NCI-H1105 (cell line): ENCODE measurements at regions not wholly inside any gene's neighbourhood (a gene's known extent, or its start where the extent isn't known, plus 50 kb on each side); places are given as distances from the start of the nearest gene placed in this dataset.

Experiments used
- DNase-seq: peaks from one replicate; lab custom pipeline; 2025; lab: John Stamatoyannopoulos, UW

GRCh38 chr5:175242207-175242606, 201.8 kb downstream of the DRD1 start:
- no peak for DNase-seq

- DNase-seq: no peak
These were observed 205.7 kb downstream of the DRD1 start for GRCh38 chr5:175238326-175238725.

- no peak for DNase-seq
These were observed 207.8 kb downstream of the DRD1 start for GRCh38 chr5:175236176-175236575.

- DNase-seq: no peak
These were observed 208.6 kb downstream of the DRD1 start for GRCh38 chr5:175235251-175235960.

GRCh38 chr5:175230299-175230698, 213.7 kb downstream of the DRD1 start:
- DNase-seq: no peak

GRCh38 chr5:175226506-175226905, 217.5 kb downstream of the DRD1 start:
- DNase-seq: no peak

- DNase-seq: no peak
These were observed 220.7 kb downstream of the DRD1 start for GRCh38 chr5:175223291-175223690.

GRCh38 chr5:175222621-175223020, 221.4 kb downstream of the DRD1 start:
- no peak for DNase-seq

- no peak for DNase-seq
These were observed 223.4 kb downstream of the DRD1 start for GRCh38 chr5:175220549-175220948.

GRCh38 chr5:175219366-175219765, 224.6 kb downstream of the DRD1 start:
- no peak for DNase-seq

GRCh38 chr5:175216991-175217390, 227.0 kb downstream of the DRD1 start:
- no peak for DNase-seq

GRCh38 chr5:175215906-175216305, 228.1 kb downstream of the DRD1 start:
- no peak for DNase-seq

GRCh38 chr5:175214152-175214551, 229.8 kb downstream of the DRD1 start:
- no peak for DNase-seq

- no peak for DNase-seq
These were observed 231.8 kb downstream of the DRD1 start for GRCh38 chr5:175211956-175212756.

- no peak for DNase-seq
These were observed 236.5 kb downstream of the DRD1 start for GRCh38 chr5:175207321-175208040.

- DNase-seq: no peak
These were observed 237.3 kb downstream of the DRD1 start for GRCh38 chr5:175206669-175207068.

- peak; percentile 56 for DNase-seq
These were observed 241.4 kb downstream of the DRD1 start for GRCh38 chr5:175202463-175203068.

- no peak for DNase-seq
These were observed 242.6 kb downstream of the DRD1 start for GRCh38 chr5:175201393-175201792.

GRCh38 chr5:175195698-175196656, 248.0 kb downstream of the DRD1 start:
- no peak for DNase-seq

- DNase-seq: no peak
These were observed 262.7 kb downstream of the DRD1 start for GRCh38 chr5:175181331-175181730.

GRCh38 chr5:175170899-175171298, 273.1 kb downstream of the DRD1 start:
- no peak for DNase-seq
